Osteoblast (primary cell): ENCODE measurements at regions not wholly inside any gene's neighbourhood (a gene's known extent, or its start where the extent isn't known, plus 50 kb on each side); places are given as distances from the start of the nearest gene placed in this dataset.

Experiments
- DNase-seq: peaks from one replicate; pipeline ENCODE4 v3.0.0; 2011; ENCODE audit warnings: low spot score, mixed read lengths; ENCODE audit not compliant: insufficient read length; ENCODE audit errors: missing footprints
- H2AFZ ChIP-seq: 2 replicates; pipeline ENCODE4 v1.6.0; 2011; ENCODE audit warnings: mild to moderate bottlenecking, low read length
- H3K27ac ChIP-seq: 2 replicates; pipeline ENCODE4 v1.5.1; 2011; ENCODE audit warnings: mild to moderate bottlenecking, low read depth, low read length, moderate library complexity
- H3K27me3 ChIP-seq: 2 replicates; pipeline ENCODE4 v1.6.0; 2012; ENCODE audit warnings: mild to moderate bottlenecking, control low read depth, inconsistent platforms, low read length, moderate library complexity; ENCODE audit not compliant: insufficient read depth
- H3K36me3 ChIP-seq: 2 replicates; pipeline ENCODE4 v1.5.1; 2011; ENCODE audit warnings: mild to moderate bottlenecking, low read length, control low read depth, moderate library complexity; ENCODE audit not compliant: insufficient read depth
- H3K4me1 ChIP-seq: 2 replicates; pipeline ENCODE4 v1.5.1; 2011; ENCODE audit warnings: mild to moderate bottlenecking, low read length, control low read depth, moderate library complexity; ENCODE audit not compliant: insufficient read depth
- H3K4me2 ChIP-seq: 2 replicates; pipeline ENCODE4 v1.6.0; 2011; ENCODE audit warnings: mild to moderate bottlenecking, low read length; ENCODE audit not compliant: insufficient read depth
- H3K4me3 ChIP-seq: fragments of 200-600 bp; sonication (generic); 3 replicates; pipeline ENCODE4 v1.5.1; 2012; ENCODE audit warnings: mild to moderate bottlenecking, low read length, inconsistent platforms; ENCODE audit not compliant: insufficient read depth
- H3K79me2 ChIP-seq: 2 replicates; pipeline ENCODE4 v1.6.0; 2012; ENCODE audit warnings: mild to moderate bottlenecking, low read length, control low read depth, inconsistent platforms; ENCODE audit not compliant: insufficient read depth
- H3K9me3 ChIP-seq: 2 replicates; pipeline ENCODE4 v1.5.1; 2011; ENCODE audit warnings: low read depth, low read length, control low read depth
- H4K20me1 ChIP-seq: 2 replicates; pipeline ENCODE4 v1.6.0; 2012; ENCODE audit warnings: mild to moderate bottlenecking, low read length, control low read depth; ENCODE audit not compliant: insufficient read depth
- CTCF ChIP-seq: IDR thresholded peaks from 2 replicates; pipeline ENCODE4 v1.5.1; 2011; ENCODE audit warnings: mild to moderate bottlenecking, low read depth, low read length, moderate library complexity; ENCODE audit errors: extremely low read depth

- peaks cover 6% of the 10 kb centered on the region for H3K4me1 ChIP-seq
- H3K4me3 ChIP-seq = no peak overlapping the region
- no peak overlapping the region for H3K4me2 ChIP-seq
- H2AFZ ChIP-seq = no peak overlapping the region
- H3K9me3 ChIP-seq = no peaks in the 10 kb centered on the region
- TF ChIP-seq CTCF = no peak
- no peak overlapping the region for H3K27ac ChIP-seq
- no peak for DNase-seq
- no peaks in the 10 kb centered on the region for H3K79me2 ChIP-seq
- no peaks in the 10 kb centered on the region for H3K36me3 ChIP-seq
- H3K27me3 ChIP-seq = no peaks in the 10 kb centered on the region
- H4K20me1 ChIP-seq = peaks cover 5% of the 10 kb centered on the region
These were observed 413.9 kb upstream of the C2CD4B start for GRCh38 chr15:62578960-62579359.

GRCh38 chr15:62579842-62580241 lies 414.8 kb upstream of the C2CD4B start:
- H3K27me3 ChIP-seq = no peaks in the 10 kb centered on the region
- peaks cover 5% of the 10 kb centered on the region for H4K20me1 ChIP-seq
- no peaks in the 10 kb centered on the region for H3K9me3 ChIP-seq
- peaks cover 2% of the 10 kb centered on the region for H3K4me1 ChIP-seq
- H2AFZ ChIP-seq = no peak overlapping the region
- no peak overlapping the region for H3K4me2 ChIP-seq
- H3K79me2 ChIP-seq = no peaks in the 10 kb centered on the region
- no peak overlapping the region for H3K4me3 ChIP-seq
- DNase-seq = no peak
- no peak overlapping the region for H3K27ac ChIP-seq
- no peak for TF ChIP-seq CTCF
- no peaks in the 10 kb centered on the region for H3K36me3 ChIP-seq

- Histone ChIP-seq H3K4me1 (no peaks in the 10 kb centered on the region), H3K27me3 (no peaks in the 10 kb centered on the region), H2AFZ (no peak overlapping the region), H3K27ac (no peak overlapping the region), H3K4me3 (no peak overlapping the region), H4K20me1 (peaks cover 8% of the 10 kb centered on the region), H3K4me2 (no peak overlapping the region), H3K9me3 (no peaks in the 10 kb centered on the region), H3K36me3 (no peaks in the 10 kb centered on the region), H3K79me2 (no peaks in the 10 kb centered on the region)
- DNase-seq = no peak
- no peak for TF ChIP-seq CTCF
These were observed 417.5 kb upstream of the C2CD4B start for GRCh38 chr15:62582580-62582979.

GRCh38 chr15:62584301-62585235 lies 419.5 kb upstream of the C2CD4B start:
- DNase-seq = no peak
- no peak overlapping the region for H3K4me3 ChIP-seq
- no peaks in the 10 kb centered on the region for H3K27me3 ChIP-seq
- H4K20me1 ChIP-seq = peaks cover 8% of the 10 kb centered on the region
- H3K4me2 ChIP-seq = no peak overlapping the region
- TF ChIP-seq CTCF = no peak
- H3K36me3 ChIP-seq = no peaks in the 10 kb centered on the region
- H3K4me1 ChIP-seq = peaks cover 7% of the 10 kb centered on the region
- H3K27ac ChIP-seq = no peak overlapping the region
- H2AFZ ChIP-seq = no peak overlapping the region
- H3K9me3 ChIP-seq = no peaks in the 10 kb centered on the region
- H3K79me2 ChIP-seq = no peaks in the 10 kb centered on the region
